GM10266 (cell line): ENCODE measurements at regions not wholly inside any gene's neighbourhood (a gene's known extent, or its start where the extent isn't known, plus 50 kb on each side); places are given as distances from the start of the nearest gene placed in this dataset.

Experiments
- DNase-seq: peaks from one replicate; pipeline ENCODE4 v3.0.0; 2012; ENCODE audit errors: extremely low spot score
- TF ChIP-seq, protein P1 (sequence below): IDR thresholded peaks from 2 replicates; pipeline ENCODE4 v1.5.1; 2012; ENCODE audit warnings: mild to moderate bottlenecking, low read depth; ENCODE audit not compliant: control insufficient read depth, insufficient read depth; ENCODE audit errors: missing control alignments

DNA sequence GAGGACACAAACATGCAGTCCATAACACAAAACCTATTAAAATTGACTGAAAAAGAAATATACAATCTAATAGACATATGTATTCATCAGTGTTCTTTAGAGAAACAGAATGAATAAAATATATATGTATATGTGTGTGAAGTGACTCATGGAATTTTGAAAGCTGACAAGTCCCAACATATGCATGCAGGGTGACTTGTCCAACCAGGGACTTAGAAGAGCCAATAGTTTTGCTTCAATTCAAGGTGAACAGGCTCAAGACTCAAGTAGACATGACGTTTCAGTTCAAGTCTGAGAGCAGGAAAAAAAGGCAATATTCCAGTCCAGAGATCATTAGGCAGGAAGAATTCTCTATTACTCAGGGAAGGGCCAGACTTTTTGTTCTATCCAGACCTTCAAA is 271.2 kb upstream of the SETBP1 start:
- no peak for DNase-seq
- TF ChIP-seq, protein P1, sequence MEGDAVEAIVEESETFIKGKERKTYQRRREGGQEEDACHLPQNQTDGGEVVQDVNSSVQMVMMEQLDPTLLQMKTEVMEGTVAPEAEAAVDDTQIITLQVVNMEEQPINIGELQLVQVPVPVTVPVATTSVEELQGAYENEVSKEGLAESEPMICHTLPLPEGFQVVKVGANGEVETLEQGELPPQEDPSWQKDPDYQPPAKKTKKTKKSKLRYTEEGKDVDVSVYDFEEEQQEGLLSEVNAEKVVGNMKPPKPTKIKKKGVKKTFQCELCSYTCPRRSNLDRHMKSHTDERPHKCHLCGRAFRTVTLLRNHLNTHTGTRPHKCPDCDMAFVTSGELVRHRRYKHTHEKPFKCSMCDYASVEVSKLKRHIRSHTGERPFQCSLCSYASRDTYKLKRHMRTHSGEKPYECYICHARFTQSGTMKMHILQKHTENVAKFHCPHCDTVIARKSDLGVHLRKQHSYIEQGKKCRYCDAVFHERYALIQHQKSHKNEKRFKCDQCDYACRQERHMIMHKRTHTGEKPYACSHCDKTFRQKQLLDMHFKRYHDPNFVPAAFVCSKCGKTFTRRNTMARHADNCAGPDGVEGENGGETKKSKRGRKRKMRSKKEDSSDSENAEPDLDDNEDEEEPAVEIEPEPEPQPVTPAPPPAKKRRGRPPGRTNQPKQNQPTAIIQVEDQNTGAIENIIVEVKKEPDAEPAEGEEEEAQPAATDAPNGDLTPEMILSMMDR, result no peak

DNA sequence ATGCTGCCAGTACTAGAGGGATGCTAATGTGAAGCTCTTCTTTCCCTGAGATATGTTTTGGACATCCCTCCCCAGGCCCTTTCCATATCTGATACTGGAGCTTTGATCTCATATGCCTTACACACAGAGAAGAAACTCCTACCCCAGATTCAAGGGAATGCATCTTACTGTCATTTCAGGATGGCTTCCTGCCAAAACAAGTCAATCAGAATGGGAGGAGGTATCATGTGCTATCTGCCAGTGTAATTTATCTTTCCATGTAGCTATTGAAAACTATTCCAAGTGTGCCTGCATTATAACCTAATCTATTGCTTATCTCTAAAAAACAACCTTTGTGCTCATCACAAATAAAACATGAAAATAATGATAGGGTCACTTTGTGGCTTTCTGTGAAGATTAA is 269.9 kb upstream of the SETBP1 start:
- DNase-seq, result no peak
- TF ChIP-seq, protein P1, result no peak

DNA sequence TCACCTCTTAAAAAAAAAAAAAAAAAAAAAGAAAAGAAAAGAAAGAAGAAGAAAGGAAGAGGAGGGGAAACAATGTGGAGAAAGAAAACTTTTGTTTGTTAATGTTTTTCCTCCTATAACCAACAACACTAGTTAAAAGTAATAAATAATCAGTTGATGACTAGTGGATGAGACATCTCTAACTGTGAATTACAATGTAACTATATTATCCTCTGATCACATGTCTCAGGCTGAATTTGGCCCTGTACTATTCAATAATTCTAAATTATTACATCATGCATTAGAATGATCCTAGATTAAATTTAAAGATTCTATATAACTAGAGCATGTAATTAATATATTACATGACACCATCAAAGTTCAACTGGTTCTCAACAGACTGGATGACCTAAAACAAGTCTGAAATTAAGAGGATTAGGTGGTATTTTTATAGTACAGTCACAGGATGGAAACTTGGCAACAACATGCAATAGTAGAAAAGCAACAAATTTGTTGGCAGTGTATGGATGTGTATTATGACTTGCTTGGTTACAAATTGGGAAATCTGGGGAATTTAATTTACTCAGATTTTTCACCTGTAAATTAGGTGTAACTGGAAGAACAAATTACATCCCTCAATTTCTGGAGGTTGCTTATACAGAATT is 269.3 kb upstream of the SETBP1 start:
- DNase-seq, result no peak
- TF ChIP-seq, protein P1, result no peak

DNA sequence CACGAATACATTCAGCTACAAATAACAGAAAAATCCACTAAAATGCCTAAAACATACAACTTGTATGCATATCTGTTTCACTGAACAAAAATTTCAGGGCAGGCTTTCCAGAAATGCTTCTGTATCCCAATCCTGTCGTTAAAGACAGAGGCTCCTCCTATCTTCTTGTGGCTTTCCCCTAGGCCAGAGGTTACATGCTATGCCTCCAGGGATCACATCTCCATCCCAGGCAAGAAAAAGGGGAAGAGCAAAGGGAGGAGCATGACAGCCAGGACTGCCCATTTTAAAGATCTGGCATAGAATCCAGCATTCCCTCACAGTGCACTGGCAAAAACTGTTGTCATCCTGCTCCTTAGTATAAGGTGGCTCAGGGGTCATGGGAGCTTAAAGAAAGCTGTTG is 268.7 kb upstream of the SETBP1 start:
- DNase-seq, result no peak
- TF ChIP-seq, protein P1, result no peak

DNA sequence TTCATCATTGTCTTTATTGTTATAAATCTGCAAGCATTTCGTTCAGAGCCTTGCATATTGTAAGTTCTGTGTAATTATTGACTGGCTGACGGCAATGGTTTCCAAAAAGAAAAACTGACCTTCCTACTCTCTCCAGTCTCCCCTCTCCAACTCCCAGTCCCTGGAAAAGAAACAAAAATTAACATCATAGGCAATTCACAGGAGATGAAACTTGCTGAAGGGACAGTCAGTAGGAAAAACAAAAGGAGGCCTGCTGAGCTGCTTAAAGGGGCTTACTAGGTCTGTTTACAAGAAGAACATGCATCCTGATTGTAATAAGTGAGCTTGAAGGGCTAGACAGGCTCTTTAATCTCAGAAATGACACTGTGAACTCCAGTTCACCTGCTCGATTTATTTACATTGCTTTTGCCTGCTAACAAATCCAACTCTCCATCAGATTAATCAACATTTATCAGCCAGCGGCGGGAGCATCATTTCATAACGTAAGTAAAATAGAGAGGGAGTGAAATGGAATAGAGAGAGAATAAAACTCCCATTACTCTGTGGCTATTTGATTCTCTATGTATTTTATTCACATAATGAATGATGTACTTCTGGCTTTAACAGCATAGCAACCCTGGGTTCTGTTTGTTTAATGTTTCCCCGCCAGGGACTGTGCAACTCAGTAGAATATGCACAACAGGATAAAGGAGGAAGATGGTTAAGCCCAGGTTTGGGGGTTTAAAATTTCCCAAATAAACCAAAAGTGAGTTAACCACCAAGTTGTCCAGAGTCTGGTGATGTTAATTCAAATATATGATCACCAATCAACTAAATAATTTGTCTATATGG is 256.7 kb upstream of the SETBP1 start:
- TF ChIP-seq, protein P1, result no peak
- DNase-seq, result no peak

DNA sequence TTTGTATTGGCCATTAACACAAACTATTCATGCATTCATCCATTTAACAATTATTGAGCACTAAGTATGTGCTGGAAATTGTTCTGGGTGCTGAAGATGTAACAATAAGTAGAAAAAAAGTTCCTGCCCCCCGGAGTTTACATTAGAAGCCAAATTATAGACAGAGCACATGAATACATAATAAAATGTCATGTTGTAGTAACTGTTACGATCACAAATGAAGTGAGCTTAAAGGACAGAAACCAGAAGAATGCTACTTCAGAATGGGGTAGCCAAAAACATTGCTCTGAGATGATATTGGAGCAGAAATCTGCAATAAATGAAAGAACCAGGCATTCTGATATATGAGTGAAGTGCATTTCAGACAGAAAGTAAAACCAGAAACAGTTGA is 256.0 kb upstream of the SETBP1 start:
- DNase-seq, result no peak
- TF ChIP-seq, protein P1, result no peak

DNA sequence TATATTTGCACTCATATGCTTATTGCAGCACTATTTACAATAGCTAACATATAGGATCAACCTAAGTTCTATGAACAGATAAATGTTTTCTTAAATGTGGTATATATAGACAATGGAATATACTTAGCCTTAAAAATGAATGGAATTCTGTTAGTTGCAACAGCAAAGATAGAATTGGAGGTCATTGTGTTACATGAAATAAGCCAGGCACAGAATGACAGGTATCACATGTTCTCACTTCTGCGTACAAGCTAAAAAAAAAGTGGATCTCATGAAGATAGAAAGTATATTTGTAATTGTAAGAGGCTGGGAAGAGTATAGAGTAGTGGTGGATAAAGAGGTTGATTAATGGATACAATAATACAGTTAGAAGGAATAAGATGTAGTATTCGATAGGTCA is 255.5 kb upstream of the SETBP1 start:
- no peak for DNase-seq
- TF ChIP-seq, protein P1, result no peak
